KBM-7 (cell line): ENCODE measurements at regions not wholly inside any gene's neighbourhood (a gene's known extent, or its start where the extent isn't known, plus 50 kb on each side); places are given as distances from the start of the nearest gene placed in this dataset.
A peak's percentile ranks its signal among the peaks of the same experiment; 100 is the strongest.
"Not testable (repeated sequence)": the region's sequence is repeated elsewhere in the genome, so short reads cannot be mapped to it uniquely, and the experiment has no call there.

ENCODE experiments used
- DNase-seq: peaks from one replicate; pipeline ENCODE4 v3.0.0-alpha.2; 2015
- in situ Hi-C: fragments of 300-500 bp; cut with MboI; formaldehyde crosslinking; loops from 2 replicates; pipeline ENCODE4 v1.14.3; 2020; ENCODE audit warnings: low sequenced_read_pairs, low pct_unique_long_range_greater_than_20kb, mixed read lengths

- in situ Hi-C loops: no loop called here
- DNase-seq: no peak
These were observed 54.8 kb downstream of the OTUD1 start for GRCh38 chr10:23493711-23494110.

GRCh38 chr10:23496727-23497126, 57.9 kb downstream of the OTUD1 start:
- no peak for DNase-seq
- in situ Hi-C loops: no loop called here

GRCh38 chr10:23499372-23500132, 60.7 kb downstream of the OTUD1 start:
- in situ Hi-C loops: loop anchor here (25.0 kb wide), 2 partner anchors 187 to 688 kb away; no protein-coding TSS in a partner anchor
- no peak for DNase-seq

- in situ Hi-C loops: loop anchor here (25.0 kb wide), 2 partner anchors 194 to 681 kb away; no protein-coding TSS in a partner anchor
- DNase-seq: no peak
These were observed 67.1 kb downstream of the OTUD1 start for GRCh38 chr10:23505797-23506465.

GRCh38 chr10:23512355-23513058, 73.6 kb downstream of the OTUD1 start:
- DNase-seq: peak; percentile 20
- in situ Hi-C loops: loop anchor here (25.0 kb wide), 2 partner anchors 200 to 675 kb away; no protein-coding TSS in a partner anchor

GRCh38 chr10:23513621-23514020, 74.7 kb downstream of the OTUD1 start:
- in situ Hi-C loops: loop anchor here (25.0 kb wide), 2 partner anchors 201 to 674 kb away; no protein-coding TSS in a partner anchor
- DNase-seq: not testable (repeated sequence)

GRCh38 chr10:23514321-23514720, 75.4 kb downstream of the OTUD1 start:
- in situ Hi-C loops: loop anchor here (25.0 kb wide), 2 partner anchors 202 to 673 kb away; no protein-coding TSS in a partner anchor
- no peak for DNase-seq

GRCh38 chr10:23516530-23516929, 77.7 kb downstream of the OTUD1 start:
- in situ Hi-C loops: loop anchor here (25.0 kb wide), 2 partner anchors 204 to 671 kb away; no protein-coding TSS in a partner anchor

GRCh38 chr10:23517155-23517554, 78.3 kb downstream of the OTUD1 start:
- no peak for DNase-seq
- in situ Hi-C loops: loop anchor here (25.0 kb wide), 2 partner anchors 205 to 670 kb away; no protein-coding TSS in a partner anchor

More at GRCh38 chr10:23516530-23516929, 77.7 kb downstream of the OTUD1 start:
- peak; percentile 44 for DNase-seq

- in situ Hi-C loops: loop anchor here (25.0 kb wide), 2 partner anchors 209 to 666 kb away; no protein-coding TSS in a partner anchor
These were observed 82.9 kb downstream of the OTUD1 start for GRCh38 chr10:23521735-23522134.

GRCh38 chr10:23522345-23522744, 83.5 kb downstream of the OTUD1 start:
- no peak for DNase-seq
- in situ Hi-C loops: loop anchor here (25.0 kb wide), 2 partner anchors 210 to 665 kb away; no protein-coding TSS in a partner anchor

More at GRCh38 chr10:23521735-23522134, 82.9 kb downstream of the OTUD1 start:
- no peak for DNase-seq

GRCh38 chr10:23523251-23523650, 84.4 kb downstream of the OTUD1 start:
- in situ Hi-C loops: loop anchor here (25.0 kb wide), 2 partner anchors 211 to 664 kb away; no protein-coding TSS in a partner anchor
- no peak for DNase-seq

- in situ Hi-C loops: no loop called here
- no peak for DNase-seq
These were observed 86.5 kb downstream of the OTUD1 start for GRCh38 chr10:23525406-23525805.

- in situ Hi-C loops: no loop called here
- no peak for DNase-seq
These were observed 89.5 kb downstream of the OTUD1 start for GRCh38 chr10:23528419-23528818.

- DNase-seq: no peak
These were observed 90.8 kb downstream of the OTUD1 start for GRCh38 chr10:23529625-23530024.

GRCh38 chr10:23530079-23530478, 91.2 kb downstream of the OTUD1 start:
- no peak for DNase-seq
- in situ Hi-C loops: no loop called here

More at GRCh38 chr10:23529625-23530024, 90.8 kb downstream of the OTUD1 start:
- in situ Hi-C loops: no loop called here

GRCh38 chr10:23533212-23533611, 94.3 kb downstream of the OTUD1 start:
- in situ Hi-C loops: no loop called here
- no peak for DNase-seq

- DNase-seq: no peak
- in situ Hi-C loops: no loop called here
These were observed 95.5 kb downstream of the OTUD1 start for GRCh38 chr10:23534326-23534725.

- DNase-seq: no peak
- in situ Hi-C loops: no loop called here
These were observed 95.9 kb downstream of the OTUD1 start for GRCh38 chr10:23534761-23535160.
